PC-9 (cell line): ENCODE measurements at regions not wholly inside any gene's neighbourhood (a gene's known extent, or its start where the extent isn't known, plus 50 kb on each side); places are given as distances from the start of the nearest gene placed in this dataset.

Experiments
- BruUV-seq: library from RNA; stranded (reverse); fragments of 400-500 nt; replicated peaks from 2 replicates; lab custom pipeline; 2021; lab: Mats Ljungman, UMichigan
- CTCF ChIA-PET: fragments of 300-600 bp; sonication (Branson Sonifier 250); formaldehyde crosslinking; loops from one replicate; lab custom pipeline; 2022; ENCODE audit warnings: antibody characterized with exemption; lab: Charles Lee
- POLR2A ChIA-PET: fragments of 300-600 bp; sonication (Branson Sonifier 250); formaldehyde crosslinking; loops from one replicate; lab custom pipeline; 2022; ENCODE audit warnings: antibody characterized with exemption; ENCODE audit not compliant: unreplicated experiment; lab: Charles Lee
- DNase-seq, 2 experiments: peaks; one replicate each; pipeline versions ENCODE4 v3.0.0 to v3.0.0-alpha.2; 2015 to 2022; ENCODE audit warnings: mixed read lengths in 1 of 2
- H2AFZ ChIP-seq: fragments of 200-600 bp; sonication (generic); 2 replicates; pipeline ENCODE4 v1.8.1; 2017; ENCODE audit warnings: antibody characterized with exemption
- H3F3A ChIP-seq: fragments of 200-600 bp; sonication (generic); 2 replicates; pipeline ENCODE4 v1.8.1; 2017; ENCODE audit warnings: antibody characterized with exemption, mild to moderate bottlenecking, low read depth; ENCODE audit not compliant: insufficient read depth
- H3K27ac ChIP-seq: fragments of 200-600 bp; sonication (generic); 2 replicates; pipeline ENCODE4 v1.6.1; 2016; ENCODE audit warnings: mixed run types
- H3K27me3 ChIP-seq: fragments of 200-600 bp; sonication (generic); 2 replicates; pipeline ENCODE4 v1.6.1; 2016; ENCODE audit warnings: low read depth, mixed run types; ENCODE audit not compliant: insufficient read depth
- H3K36me3 ChIP-seq: fragments of 200-600 bp; sonication (generic); 2 replicates; pipeline ENCODE4 v1.6.1; 2016; ENCODE audit warnings: low read depth, mixed run types
- H3K4me1 ChIP-seq: fragments of 200-600 bp; sonication (generic); replicated peaks from 2 replicates; pipeline ENCODE4 v1.6.1; 2016; ENCODE audit warnings: mixed run types; ENCODE audit not compliant: insufficient read depth
- H3K4me2 ChIP-seq: fragments of 200-600 bp; sonication (generic); 2 replicates; pipeline ENCODE4 v1.6.1; 2017; ENCODE audit warnings: mixed run types
- H3K4me3 ChIP-seq: fragments of 200-600 bp; sonication (generic); 2 replicates; pipeline ENCODE4 v1.6.1; 2016; ENCODE audit warnings: mixed run types
- H3K79me2 ChIP-seq: fragments of 200-600 bp; sonication (generic); 2 replicates; pipeline ENCODE4 v1.6.1; 2017; ENCODE audit warnings: low read depth, mixed run types
- H3K9me2 ChIP-seq: fragments of 200-600 bp; sonication (generic); 2 replicates; pipeline ENCODE4 v1.8.1; 2017; ENCODE audit warnings: mild to moderate bottlenecking; ENCODE audit not compliant: insufficient read depth
- H3K9me3 ChIP-seq: fragments of 200-600 bp; sonication (generic); 2 replicates; pipeline ENCODE4 v1.8.1; 2016; ENCODE audit warnings: low read depth; ENCODE audit not compliant: insufficient read depth
- H4K20me1 ChIP-seq: fragments of 200-600 bp; sonication (generic); 2 replicates; pipeline ENCODE4 v1.8.1; 2017; ENCODE audit not compliant: insufficient read depth
- CTCF ChIP-seq: fragments of 200-600 bp; sonication (generic); conservative IDR thresholded peaks from 2 replicates; pipeline ENCODE4 v1.6.1; 2017; ENCODE audit warnings: mixed run types, antibody characterized with exemption, mild to moderate bottlenecking, moderate library complexity
- EZH2 ChIP-seq: fragments of 200-600 bp; sonication (generic); IDR thresholded peaks from 2 replicates; pipeline ENCODE4 v1.8.0; 2017; ENCODE audit warnings: antibody characterized with exemption, low read depth
- intact Hi-C: fragments of 100-400 bp; cut with micrococcal nuclease; formaldehyde crosslinking; loops from one replicate; pipeline ENCODE4 v1.10.0; 2022; ENCODE audit not compliant: unreplicated experiment

GRCh38 chr6:84415517-84415916 is 188.1 kb upstream of the CEP162 start:
- H3K27me3 ChIP-seq: no peaks in the 10 kb centered on the region
- H2AFZ ChIP-seq: no peak overlapping the region
- no peaks in the 10 kb centered on the region for H3K9me3 ChIP-seq
- no peak for TF ChIP-seq EZH2
- no peak for TF ChIP-seq CTCF
- no peaks in the 10 kb centered on the region for H3K4me1 ChIP-seq
- no peak overlapping the region for H3K4me3 ChIP-seq
- CTCF ChIA-PET: no interaction called here
- no peak overlapping the region for H3K4me2 ChIP-seq
- H3K9me2 ChIP-seq: no peaks in the 10 kb centered on the region
- no peaks in the 10 kb centered on the region for H3F3A ChIP-seq
- intact Hi-C loops: no loop called here
- POLR2A ChIA-PET: no interaction called here
- BruUV-seq: no TSS peak
- H3K79me2 ChIP-seq: no peaks in the 10 kb centered on the region
- H3K36me3 ChIP-seq: no peaks in the 10 kb centered on the region
- H3K27ac ChIP-seq: no peak overlapping the region
- no peaks in the 10 kb centered on the region for H4K20me1 ChIP-seq
- DNase-seq: no peak

- POLR2A ChIA-PET: no interaction called here
- no peak overlapping the region for H3K4me2 ChIP-seq
- intact Hi-C loops: no loop called here
- no peaks in the 10 kb centered on the region for H3K9me3 ChIP-seq
- no peaks in the 10 kb centered on the region for H3K27me3 ChIP-seq
- no peak overlapping the region for H3K4me3 ChIP-seq
- no peaks in the 10 kb centered on the region for H3K4me1 ChIP-seq
- no peaks in the 10 kb centered on the region for H3F3A ChIP-seq
- CTCF ChIA-PET: no interaction called here
- H3K79me2 ChIP-seq: no peaks in the 10 kb centered on the region
- no peaks in the 10 kb centered on the region for H4K20me1 ChIP-seq
- TF ChIP-seq EZH2: no peak
- no peak for TF ChIP-seq CTCF
- no peaks in the 10 kb centered on the region for H3K36me3 ChIP-seq
- no peaks in the 10 kb centered on the region for H3K9me2 ChIP-seq
- H3K27ac ChIP-seq: no peak overlapping the region
- no peak overlapping the region for H2AFZ ChIP-seq
- no peak for DNase-seq
- BruUV-seq: no TSS peak
Measured at GRCh38 chr6:84415068-84415467, 187.6 kb upstream of the CEP162 start.

GRCh38 chr6:84414531-84414930 is 187.1 kb upstream of the CEP162 start:
- CTCF ChIA-PET: no interaction called here
- Histone ChIP-seq H3K79me2 (no peaks in the 10 kb centered on the region), H3K9me3 (no peaks in the 10 kb centered on the region), H3K4me2 (no peak overlapping the region), H3K36me3 (no peaks in the 10 kb centered on the region), H3K27me3 (no peaks in the 10 kb centered on the region), H3F3A (no peaks in the 10 kb centered on the region), H3K27ac (no peak overlapping the region), H2AFZ (no peak overlapping the region), H3K9me2 (no peaks in the 10 kb centered on the region), H4K20me1 (no peaks in the 10 kb centered on the region), H3K4me1 (no peaks in the 10 kb centered on the region), H3K4me3 (no peak overlapping the region)
- POLR2A ChIA-PET: no interaction called here
- no TSS peak for BruUV-seq
- intact Hi-C loops: no loop called here
- no peak for DNase-seq
- TF ChIP-seq EZH2: no peak
- TF ChIP-seq CTCF: no peak
